H9 (cell line): ENCODE measurements at regions not wholly inside any gene's neighbourhood (a gene's known extent, or its start where the extent isn't known, plus 50 kb on each side); places are given as distances from the start of the nearest gene placed in this dataset.

Source experiments
- DNase-seq: peaks from one replicate; pipeline ENCODE4 v3.0.0-alpha.2; 2017
- H2AFZ ChIP-seq: one replicate; pipeline ENCODE4 v1.6.1; 2013; ENCODE audit warnings: mild to moderate bottlenecking, low read length, control low read depth, moderate library complexity
- H2AK5ac ChIP-seq: 2 replicates; pipeline ENCODE4 v1.6.1; 2013; ENCODE audit warnings: low read length, control low read depth, mixed read lengths; ENCODE audit not compliant: insufficient read length
- H2BK120ac ChIP-seq: one replicate; pipeline ENCODE4 v1.6.1; 2013; ENCODE audit warnings: low read depth, mild to moderate bottlenecking, low read length, control low read depth, inconsistent platforms; ENCODE audit not compliant: poor library complexity, severe bottlenecking
- H2BK12ac ChIP-seq: 2 replicates; pipeline ENCODE4 v1.6.1; 2013; ENCODE audit warnings: low read length, control low read depth, mixed read lengths, low read depth; ENCODE audit not compliant: insufficient read length
- H2BK15ac ChIP-seq: 2 replicates; pipeline ENCODE4 v1.6.1; 2013; ENCODE audit warnings: low read depth, low read length, control low read depth
- H2BK20ac ChIP-seq: one replicate; pipeline ENCODE4 v1.6.1; 2013; ENCODE audit warnings: low read depth, mild to moderate bottlenecking, low read length, control low read depth, inconsistent platforms; ENCODE audit not compliant: poor library complexity, severe bottlenecking
- H2BK5ac ChIP-seq: 2 replicates; pipeline ENCODE4 v1.6.1; 2013; ENCODE audit warnings: low read length, control low read depth, mixed read lengths; ENCODE audit not compliant: insufficient read length
- H3K14ac ChIP-seq: 2 replicates; pipeline ENCODE4 v1.6.1; 2013; ENCODE audit warnings: low read length, control low read depth; ENCODE audit not compliant: insufficient read depth
- H3K18ac ChIP-seq: 2 replicates; pipeline ENCODE4 v1.6.1; 2013; ENCODE audit warnings: low read depth, mild to moderate bottlenecking, mixed read lengths, low read length, control low read depth; ENCODE audit not compliant: insufficient read length
- H3K23ac ChIP-seq: 2 replicates; pipeline ENCODE4 v1.6.1; 2013; ENCODE audit warnings: low read length, control low read depth, mixed read lengths, low read depth; ENCODE audit not compliant: insufficient read length
- H3K23me2 ChIP-seq: 2 replicates; pipeline ENCODE4 v1.6.1; 2013; ENCODE audit warnings: low read depth, mild to moderate bottlenecking, mixed read lengths, low read length, control low read depth; ENCODE audit not compliant: insufficient read length, poor library complexity, severe bottlenecking
- H3K27ac ChIP-seq: 2 replicates; pipeline ENCODE4 v1.5.1; 2013; ENCODE audit warnings: low read length, control low read depth, mixed read lengths, low read depth; ENCODE audit not compliant: insufficient read length
- H3K27me3 ChIP-seq: 2 replicates; pipeline ENCODE4 v1.6.1; 2013; ENCODE audit warnings: low read length, control low read depth, inconsistent platforms; ENCODE audit not compliant: insufficient read depth
- H3K4ac ChIP-seq: 2 replicates; pipeline ENCODE4 v1.6.1; 2013; ENCODE audit warnings: low read depth, mild to moderate bottlenecking, control low read depth, inconsistent platforms, low read length, moderate library complexity
- H3K4me1 ChIP-seq: 2 replicates; pipeline ENCODE4 v1.6.1; 2013; ENCODE audit warnings: low read length, control low read depth, inconsistent platforms; ENCODE audit not compliant: insufficient read depth
- H3K4me2 ChIP-seq: 2 replicates; pipeline ENCODE4 v1.6.1; 2013; ENCODE audit warnings: low read length, control low read depth, mixed read lengths; ENCODE audit not compliant: insufficient read length, insufficient read depth
- H3K56ac ChIP-seq: 2 replicates; pipeline ENCODE4 v1.6.1; 2013; ENCODE audit warnings: low read depth, mild to moderate bottlenecking, mixed read lengths, low read length, control low read depth; ENCODE audit not compliant: insufficient read length
- H3K79me1 ChIP-seq: 2 replicates; pipeline ENCODE4 v1.6.1; 2013; ENCODE audit warnings: low read depth, mild to moderate bottlenecking, moderate library complexity, low read length, control low read depth, inconsistent platforms; ENCODE audit not compliant: insufficient read depth, poor library complexity, severe bottlenecking
- H3K79me2 ChIP-seq: 2 replicates; pipeline ENCODE4 v1.6.1; 2013; ENCODE audit warnings: low read length, control low read depth, inconsistent platforms; ENCODE audit not compliant: insufficient read depth
- H3K9ac ChIP-seq: 2 replicates; pipeline ENCODE4 v1.6.1; 2013; ENCODE audit warnings: low read length, control low read depth, mixed read lengths; ENCODE audit not compliant: insufficient read length; ENCODE audit errors: extremely low read depth
- H3K9me3 ChIP-seq: one replicate; pipeline ENCODE4 v1.6.1; 2013; ENCODE audit warnings: low read depth, low read length, inconsistent platforms; ENCODE audit not compliant: control insufficient read depth
- H3T11ph ChIP-seq: one replicate; pipeline ENCODE4 v1.6.1; 2013; ENCODE audit warnings: mild to moderate bottlenecking, low read length, control low read depth, inconsistent platforms
- H4K20me1 ChIP-seq: one replicate; pipeline ENCODE4 v1.6.1; 2013; ENCODE audit not compliant: control insufficient read depth, insufficient read length, insufficient read depth
- H4K5ac ChIP-seq: 2 replicates; pipeline ENCODE4 v1.6.1; 2013; ENCODE audit warnings: low read depth, mild to moderate bottlenecking, mixed read lengths, low read length, control low read depth; ENCODE audit not compliant: insufficient read length
- H4K8ac ChIP-seq: replicated peaks from 2 replicates; pipeline ENCODE4 v1.6.1; 2013; ENCODE audit warnings: low read length, control low read depth, mixed read lengths, low read depth; ENCODE audit not compliant: insufficient read length
- H4K91ac ChIP-seq: 2 replicates; pipeline ENCODE4 v1.6.1; 2013; ENCODE audit warnings: low read depth, mild to moderate bottlenecking, moderate library complexity, mixed read lengths, low read length, control low read depth; ENCODE audit not compliant: insufficient read length
- H3K27ac Mint-ChIP-seq, 3 experiments: 2 replicates in 2 of 3; 3 replicates in 1 of 3; pipeline ENCODE4 v1.8.0; 2020 to 2021; ENCODE audit warnings: mixed read lengths in 3 of 3, mild to moderate bottlenecking in 1 of 3, moderate library complexity in 1 of 3
- H3K27me3 Mint-ChIP-seq: 2 replicates; pipeline ENCODE4 v1.8.0; 2021; ENCODE audit warnings: low read depth, mild to moderate bottlenecking, moderate library complexity, mixed read lengths
- H3K36me3 Mint-ChIP-seq, 3 experiments: 2 replicates in 2 of 3; 3 replicates in 1 of 3; pipeline ENCODE4 v1.8.0; 2020 to 2021; ENCODE audit warnings: low read depth in 3 of 3, mixed read lengths in 3 of 3; ENCODE audit not compliant: insufficient read depth in 1 of 3
- H3K4me1 Mint-ChIP-seq, 2 experiments: 2 replicates each; pipeline ENCODE4 v1.8.0; 2020; ENCODE audit warnings: mixed read lengths in 2 of 2
- H3K4me3 Mint-ChIP-seq, 2 experiments: 2 replicates in 1 of 2; 3 replicates in 1 of 2; pipeline ENCODE4 v1.8.0; 2020 to 2021; ENCODE audit warnings: mild to moderate bottlenecking in 2 of 2, mixed read lengths in 2 of 2, moderate library complexity in 1 of 2
- H3K9me3 Mint-ChIP-seq, 2 experiments: 2 replicates in 1 of 2; 3 replicates in 1 of 2; pipeline ENCODE4 v1.8.0; 2020; ENCODE audit warnings: mild to moderate bottlenecking in 2 of 2, mixed read lengths in 2 of 2, moderate library complexity in 1 of 2
- CTCF ChIP-seq: fragments of 200-600 bp; sonication (generic); conservative IDR thresholded peaks from 3 replicates; pipeline ENCODE4 v1.8.0; 2021; ENCODE audit warnings: antibody characterized with exemption, mild to moderate bottlenecking
- WGBS: extraction: QIAGEN DNeasy Blood & Tissue Kit; methylation state at CpG from one replicate; pipeline ENCODE4 v1.1.7; 2013; ENCODE audit warnings: missing lambda C conversion rate, low lambda C conversion rate, mixed read lengths; ENCODE audit not compliant: insufficient read length; ENCODE audit errors: extremely low coverage; 5-methylcytosine and 5-hydroxymethylcytosine counted together

- Histone ChIP-seq H3K4ac (no peak overlapping the region), H3K9ac (no peak overlapping the region), H3K27me3 (no peaks in the 10 kb centered on the region), H2BK5ac (no peak overlapping the region), H3T11ph (no peak overlapping the region), H2BK15ac (no peak overlapping the region), H4K5ac (no peak overlapping the region), H3K18ac (no peak overlapping the region), H4K91ac (no peak overlapping the region), H2BK12ac (no peak overlapping the region), H3K9me3 (no peaks in the 10 kb centered on the region), H3K4me1 (no peaks in the 10 kb centered on the region), H3K27ac (no peak overlapping the region), H2AFZ (no peak overlapping the region), H2BK120ac (no peak overlapping the region), H3K79me2 (no peaks in the 10 kb centered on the region), H2BK20ac (no peak overlapping the region), H2AK5ac (no peak overlapping the region), H3K56ac (no peak overlapping the region), H3K79me1 (no peaks in the 10 kb centered on the region), H3K23ac (no peak overlapping the region), H3K14ac (no peak overlapping the region), H4K8ac (no peak overlapping the region), H4K20me1 (no peaks in the 10 kb centered on the region), H3K23me2 (no peaks in the 10 kb centered on the region), H3K4me2 (no peak overlapping the region)
- no peaks in the 10 kb centered on the region; a peak in 1 of 5 replicates for H3K9me3 Mint-ChIP-seq
- no peaks in the 10 kb centered on the region for H3K27me3 Mint-ChIP-seq
- H3K36me3 Mint-ChIP-seq, result peaks cover 0 to under 1% (median 0%) of the 10 kb centered on the region in 3 experiments; a peak in 3 of 7 replicates
- TF ChIP-seq CTCF, result no peak
- peaks cover 24 to 26% of the 10 kb centered on the region in 2 experiments for H3K4me1 Mint-ChIP-seq
- no peak for DNase-seq
- no CpG with 5 or more reads among the region's 1 CpG for WGBS
- H3K27ac Mint-ChIP-seq, result no peak overlapping the region; a peak in 1 of 7 replicates
- no peak overlapping the region for H3K4me3 Mint-ChIP-seq
Observed at GRCh38 chr3:81936817-81937216, 175.4 kb upstream of the GBE1 start.
